HG03175 (cell line): ENCODE measurements at regions not wholly inside any gene's neighbourhood (a gene's known extent, or its start where the extent isn't known, plus 50 kb on each side); places are given as distances from the start of the nearest gene placed in this dataset.

ENCODE experiments used
- ATAC-seq: cut with Tn5 transposase; IDR thresholded peaks from one replicate; pipeline ENCODE4 v1.9.1; 2021; ENCODE audit warnings: mild to moderate bottlenecking, moderate library complexity; ENCODE audit not compliant: unreplicated experiment

GRCh38 chr2:21591926-21592325 is 468.2 kb downstream of the TDRD15 start:
- no peak for ATAC-seq

- ATAC-seq, result no peak
Measured at GRCh38 chr2:21599417-21599816, 475.6 kb downstream of the TDRD15 start.

GRCh38 chr2:21602789-21603188 is 479.0 kb downstream of the TDRD15 start:
- no peak for ATAC-seq

- no peak for ATAC-seq
Measured at GRCh38 chr2:21607572-21607971, 483.8 kb downstream of the TDRD15 start.

GRCh38 chr2:21610304-21610703 is 486.5 kb downstream of the TDRD15 start:
- ATAC-seq, result no peak

- ATAC-seq, result no peak
Measured at GRCh38 chr2:21617885-21618434, 494.2 kb downstream of the TDRD15 start.

GRCh38 chr2:21620771-21621170 is 497.0 kb downstream of the TDRD15 start:
- ATAC-seq, result no peak

GRCh38 chr2:21627938-21628337 is 504.2 kb downstream of the TDRD15 start:
- ATAC-seq, result no peak

GRCh38 chr2:21633015-21633414 is 509.2 kb downstream of the TDRD15 start:
- no peak for ATAC-seq

GRCh38 chr2:21633466-21633865 is 509.7 kb downstream of the TDRD15 start:
- no peak for ATAC-seq

GRCh38 chr2:21633911-21634310 is 510.1 kb downstream of the TDRD15 start:
- ATAC-seq, result no peak

GRCh38 chr2:21640046-21640445 is 516.3 kb downstream of the TDRD15 start:
- no peak for ATAC-seq

GRCh38 chr2:21642647-21643046 is 518.9 kb downstream of the TDRD15 start:
- ATAC-seq, result no peak

- no peak for ATAC-seq
Measured at GRCh38 chr2:21643180-21643579, 519.4 kb downstream of the TDRD15 start.

GRCh38 chr2:21644266-21644665 is 520.5 kb downstream of the TDRD15 start:
- no peak for ATAC-seq

- ATAC-seq, result no peak
Measured at GRCh38 chr2:21646345-21646744, 522.6 kb downstream of the TDRD15 start.

GRCh38 chr2:21650569-21650968 is 526.8 kb downstream of the TDRD15 start:
- ATAC-seq, result no peak

- ATAC-seq, result no peak
Measured at GRCh38 chr2:21655136-21655535, 531.4 kb downstream of the TDRD15 start.

- no peak for ATAC-seq
Measured at GRCh38 chr2:21656330-21657075, 532.7 kb downstream of the TDRD15 start.

GRCh38 chr2:21657445-21657844 is 533.7 kb downstream of the TDRD15 start:
- ATAC-seq, result no peak

- ATAC-seq, result no peak
Measured at GRCh38 chr2:21658269-21658668, 534.5 kb downstream of the TDRD15 start.

GRCh38 chr2:21658907-21659477 is 535.2 kb downstream of the TDRD15 start:
- ATAC-seq, result no peak
